Adrenal gland (tissue), 5 donors: ENCODE measurements at regions not wholly inside any gene's neighbourhood (a gene's known extent, or its start where the extent isn't known, plus 50 kb on each side); places are given as distances from the start of the nearest gene placed in this dataset.

ENCODE experiments used
- CTCF ChIP-seq, 6 experiments: fragments of 450-650 bp in 4 of 6; fragments of 200-600 bp in 2 of 6; sonication (generic) in 1 of 6; IDR thresholded peaks; 1 replicate in 5 of 6; 2 replicates in 1 of 6; pipeline versions ENCODE4 v1.5.1 to v1.8.0; 2016 to 2021; ENCODE audit warnings: antibody characterized with exemption in 6 of 6, mild to moderate bottlenecking in 2 of 6, moderate library complexity in 1 of 6
- POLR2A ChIP-seq, 2 donors: fragments of 450-650 bp; IDR thresholded peaks; one replicate each; pipeline ENCODE4 v1.6.1; 2017; ENCODE audit warnings: antibody characterized with exemption in 2 of 2, mild to moderate bottlenecking in 2 of 2, moderate library complexity in 1 of 2
- donor health status: DM: no; HTN: no; CAD: no.

- TF ChIP-seq CTCF (IDR thresholded peaks at IDR 0.05) (no peak), POLR2A (IDR thresholded peaks at IDR 0.05) (no peak)
Observed at GRCh38 chr12:72790273-72790672, 518.1 kb downstream of the TRHDE start.
